ENCODE measurements at regions not wholly inside any gene's neighbourhood (a gene's known extent, or its start where the extent isn't known, plus 50 kb on each side); places are given as distances from the start of the nearest gene placed in this dataset.

DNA sequence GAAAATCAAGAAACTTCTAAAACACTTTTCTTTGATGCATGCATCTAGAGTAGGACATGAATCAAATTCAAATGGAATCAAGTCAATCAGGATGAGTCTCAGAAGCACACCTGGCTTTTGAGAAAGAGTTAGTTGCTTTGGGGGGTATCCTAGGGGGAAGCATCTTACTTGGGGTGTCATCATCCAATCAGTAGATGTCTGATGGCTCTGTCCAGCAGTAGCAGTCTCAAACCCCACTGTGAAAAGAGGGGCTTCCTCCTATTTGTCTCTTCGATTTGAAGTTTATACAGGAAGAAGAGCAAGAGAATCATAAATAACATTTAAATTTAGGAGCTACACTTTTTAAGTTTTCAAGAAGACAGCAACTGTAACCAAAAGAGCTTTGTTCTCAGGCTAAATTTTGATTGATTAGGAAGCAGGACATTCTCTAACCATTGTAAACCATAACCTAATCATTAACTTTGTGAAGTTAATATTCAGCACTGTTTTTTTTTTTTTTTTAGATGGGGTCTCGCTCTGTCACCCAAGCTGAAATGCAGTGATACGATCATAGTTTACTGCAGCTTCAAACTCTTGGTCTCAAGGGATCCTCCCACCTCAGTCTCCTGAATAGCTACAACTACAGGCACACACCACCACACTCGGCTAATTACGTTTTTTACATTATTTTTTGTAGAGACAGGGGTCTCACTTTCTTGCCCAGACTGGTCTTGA is 614.7 kb downstream of the CSNK1G3 start:
- FAIRE-seq (no peak), ATAC-seq (no peak), DNase-seq (ENCODE audit: low spot score) (no peak)
- Histone ChIP-seq H3K4me3 (replicated peaks in 1 of 3; ENCODE audit: insufficient read depth in 1 of 3, low read depth in 2 of 3, low read length in 3 of 3) (no peak overlapping the region), H3K4me2 (ENCODE audit: low read depth, low read length) (no peak overlapping the region), H3K9me3 (ENCODE audit: low read length) (no peaks in the 10 kb centered on the region), H3K79me2 (ENCODE audit: insufficient read depth, low read length) (no peaks in the 10 kb centered on the region), H3K4me1 (ENCODE audit: insufficient read depth, low read length) (no peaks in the 10 kb centered on the region), H3K27ac (ENCODE audit: extremely low read length, insufficient read depth, low read length) (no peak overlapping the region), H2AFZ (ENCODE audit: low read length) (no peak overlapping the region), H3K36me3 (replicated peaks in 1 of 2; ENCODE audit: control insufficient read depth in 1 of 2, insufficient read depth in 2 of 2, low read length in 2 of 2) (no peaks in the 10 kb centered on the region), H4K20me1 (ENCODE audit: insufficient read depth, low read length) (no peaks in the 10 kb centered on the region), H3K9ac (ENCODE audit: insufficient read depth, low read depth, low read length) (no peak overlapping the region), H3K27me3 (ENCODE audit: control insufficient read depth in 1 of 2, insufficient read depth in 2 of 2, low read length in 2 of 2) (no peaks in the 10 kb centered on the region)
- CTCF ChIA-PET (ENCODE audit: low intra/inter-chr PET ratio, low total read pairs), result no interaction called here
- POLR2A ChIA-PET, result no interaction called here
- in situ Hi-C loops (cut with HindIII; ENCODE audit: extremely low pct_ligation_motif_present, low pct_unique_long_range_greater_than_20kb) (no loop called here), intact Hi-C loops (cut with micrococcal nuclease; ENCODE audit: unreplicated experiment) (no loop called here)
- no peak for TF ChIP-seq KLF11 (CRISPR knock-in tag; IDR thresholded peaks at IDR 0.05)
- no peak for TF ChIP-seq ZBTB7B (CRISPR knock-in tag; IDR thresholded peaks at IDR 0.05)
- no peak for TF ChIP-seq SMYD3 (CRISPR knock-in tag; IDR thresholded peaks at IDR 0.05)
- TF ChIP-seq, protein P1, sequence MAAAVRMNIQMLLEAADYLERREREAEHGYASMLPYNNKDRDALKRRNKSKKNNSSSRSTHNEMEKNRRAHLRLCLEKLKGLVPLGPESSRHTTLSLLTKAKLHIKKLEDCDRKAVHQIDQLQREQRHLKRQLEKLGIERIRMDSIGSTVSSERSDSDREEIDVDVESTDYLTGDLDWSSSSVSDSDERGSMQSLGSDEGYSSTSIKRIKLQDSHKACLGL (CRISPR knock-in tag; IDR thresholded peaks at IDR 0.05), result no peak
- TF ChIP-seq SUZ12 (IDR thresholded peaks at IDR 0.05; ENCODE audit: low read depth, low read length), result no peak
- no peak for TF ChIP-seq ZNF639 (CRISPR knock-in tag; conservative IDR thresholded peaks at IDR 0.05)
- no peak for TF ChIP-seq BCLAF1 (IDR thresholded peaks at IDR 0.05)
- no TSS peak for BruUV-seq (replicated peaks)
- 15% methylated on average over 5 of the region's 5 CpGs for WGBS (ENCODE audit: low lambda C conversion rate)
